Activated T-helper 2 cell treated with anti-CD3 and anti-CD28 coated beads, Interferon-gamma antibody, Interleukin-2, Interleukin-4, amounts not matched to agents 10 μg/mL and 5 μg/mL and 100 μg/mL, durations not matched to agents 14 hours and 24 hours and 36 hours (primary cell): ENCODE measurements at regions not wholly inside any gene's neighbourhood (a gene's known extent, or its start where the extent isn't known, plus 50 kb on each side); places are given as distances from the start of the nearest gene placed in this dataset.

ENCODE experiments used
- DNase-seq: peaks from one replicate; pipeline ENCODE4 v3.0.0; 2021; ENCODE audit warnings: low spot score
- H3K27ac Mint-ChIP-seq: one replicate; pipeline ENCODE4 v1.8.0; 2021; ENCODE audit warnings: mixed read lengths
- H3K27me3 Mint-ChIP-seq: one replicate; pipeline ENCODE4 v1.8.0; 2021; ENCODE audit warnings: low read depth, mixed read lengths
- H3K36me3 Mint-ChIP-seq: one replicate; pipeline ENCODE4 v1.8.0; 2021; ENCODE audit warnings: low read depth, mixed read lengths
- H3K4me1 Mint-ChIP-seq: one replicate; pipeline ENCODE4 v1.8.0; 2021; ENCODE audit warnings: low read depth, mixed read lengths
- H3K4me3 Mint-ChIP-seq: one replicate; pipeline ENCODE4 v1.8.0; 2021; ENCODE audit warnings: low read depth, mild to moderate bottlenecking, moderate library complexity, mixed read lengths
- H3K9me3 Mint-ChIP-seq: one replicate; pipeline ENCODE4 v1.8.0; 2021; ENCODE audit warnings: mixed read lengths
- intact Hi-C: fragments of 100-400 bp; cut with micrococcal nuclease; formaldehyde crosslinking; loops from one replicate; pipeline ENCODE4 v1.15.1; 2023

DNA sequence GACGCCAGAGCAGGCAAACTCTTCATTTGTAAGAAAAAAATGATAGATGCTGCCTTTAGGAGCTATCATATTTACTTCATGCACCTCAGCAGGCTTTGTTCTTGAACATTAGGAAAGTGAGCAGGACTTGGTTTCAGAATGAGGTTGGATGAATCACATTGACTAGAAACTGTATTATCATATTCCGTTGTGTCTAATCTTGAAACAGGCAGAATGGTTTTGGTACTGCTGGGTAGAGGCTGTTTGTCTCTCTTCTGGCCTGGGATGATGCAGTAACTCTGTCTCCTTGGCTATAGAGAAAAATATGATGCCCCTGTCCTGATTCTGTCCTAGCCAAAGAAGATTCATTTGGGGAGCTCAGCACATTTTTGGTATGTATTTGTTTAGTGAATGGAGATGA, 344.2 kb upstream of the GRM7 start:
- intact Hi-C loops = no loop called here
- Mint-ChIP-seq H3K4me3 (no peak overlapping the region), H3K27me3 (no peaks in the 10 kb centered on the region), H3K36me3 (no peaks in the 10 kb centered on the region), H3K27ac (no peak overlapping the region), H3K4me1 (no peaks in the 10 kb centered on the region), H3K9me3 (peaks cover 31% of the 10 kb centered on the region)
- DNase-seq = no peak

GRCh38 chr3:6518709-6519345, 342.1 kb upstream of the GRM7 start:
- no peaks in the 10 kb centered on the region for H3K4me1 Mint-ChIP-seq
- no peak overlapping the region for H3K27ac Mint-ChIP-seq
- H3K36me3 Mint-ChIP-seq = no peaks in the 10 kb centered on the region
- intact Hi-C loops = no loop called here
- no peaks in the 10 kb centered on the region for H3K27me3 Mint-ChIP-seq
- H3K9me3 Mint-ChIP-seq = peaks cover 31% of the 10 kb centered on the region
- no peak for DNase-seq
- H3K4me3 Mint-ChIP-seq = no peak overlapping the region

DNA sequence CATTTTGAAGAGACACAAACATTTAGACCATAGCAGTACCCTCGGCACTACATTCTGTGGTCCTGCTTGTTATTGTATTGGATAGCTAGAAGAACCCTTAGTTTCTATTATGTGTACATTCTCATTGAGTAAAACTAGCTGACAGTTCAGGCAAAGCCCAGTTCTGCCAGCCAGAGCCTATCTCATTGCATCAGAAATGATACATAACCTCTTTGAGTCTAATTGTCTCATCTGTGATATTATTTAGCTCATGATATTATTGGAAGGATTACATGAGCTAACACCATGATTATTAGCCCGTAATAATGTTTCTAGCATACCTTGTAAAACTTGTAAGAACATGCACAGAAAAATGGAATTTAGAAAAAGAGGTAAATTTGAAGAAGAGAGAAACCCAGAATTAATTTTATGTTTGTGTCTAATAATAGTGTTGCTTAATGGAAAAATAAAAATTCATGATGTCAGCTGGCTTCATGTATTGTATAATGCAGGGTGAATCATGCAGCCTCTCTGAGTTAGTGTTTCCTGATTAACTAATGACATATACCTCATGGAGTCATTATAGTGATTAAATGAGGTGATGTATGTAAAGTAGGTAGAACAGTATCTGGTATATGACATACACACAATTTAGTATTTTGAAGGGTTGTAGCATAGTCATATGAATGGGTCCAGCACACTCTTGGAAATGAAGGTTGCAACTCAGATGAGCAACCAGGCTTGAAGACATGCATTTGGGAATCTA, 339.4 kb upstream of the GRM7 start:
- intact Hi-C loops = no loop called here
- Mint-ChIP-seq H3K27ac (no peak overlapping the region), H3K36me3 (no peaks in the 10 kb centered on the region), H3K4me3 (no peak overlapping the region), H3K4me1 (no peaks in the 10 kb centered on the region), H3K27me3 (no peaks in the 10 kb centered on the region), H3K9me3 (peaks cover 22% of the 10 kb centered on the region)
- DNase-seq = no peak

DNA sequence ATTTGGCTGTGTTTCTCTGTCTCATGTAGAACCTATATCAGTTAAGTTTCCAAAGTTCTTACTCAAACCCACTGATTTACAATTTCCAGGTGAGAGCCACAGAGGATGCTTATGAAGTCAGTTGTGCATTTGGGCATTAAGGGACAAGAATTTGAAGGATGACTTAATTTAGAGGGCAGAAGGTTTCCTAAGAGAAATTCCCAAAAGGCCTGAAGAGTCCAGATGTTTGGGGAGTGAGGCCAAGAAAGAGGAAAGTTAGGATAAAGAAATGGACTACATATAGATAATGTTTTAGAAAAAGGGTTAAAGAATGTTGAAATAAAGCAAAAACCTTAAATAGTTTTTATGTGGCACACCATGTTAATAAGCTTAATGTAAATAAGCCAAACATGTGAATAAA, 338.7 kb upstream of the GRM7 start:
- Mint-ChIP-seq H3K4me1 (no peaks in the 10 kb centered on the region), H3K27me3 (no peaks in the 10 kb centered on the region), H3K4me3 (no peak overlapping the region), H3K9me3 (peaks cover 18% of the 10 kb centered on the region), H3K36me3 (no peaks in the 10 kb centered on the region), H3K27ac (no peak overlapping the region)
- no peak for DNase-seq
- intact Hi-C loops = no loop called here

- no peaks in the 10 kb centered on the region for H3K27me3 Mint-ChIP-seq
- DNase-seq = no peak
- intact Hi-C loops = no loop called here
- no peak overlapping the region for H3K27ac Mint-ChIP-seq
- H3K4me3 Mint-ChIP-seq = no peak overlapping the region
- no peaks in the 10 kb centered on the region for H3K4me1 Mint-ChIP-seq
- peaks cover 14% of the 10 kb centered on the region for H3K9me3 Mint-ChIP-seq
- H3K36me3 Mint-ChIP-seq = no peaks in the 10 kb centered on the region
These were observed 337.9 kb upstream of the GRM7 start for GRCh38 chr3:6523043-6523442.

- H3K4me1 Mint-ChIP-seq = no peaks in the 10 kb centered on the region
- intact Hi-C loops = no loop called here
- H3K36me3 Mint-ChIP-seq = no peaks in the 10 kb centered on the region
- no peak for DNase-seq
- no peak overlapping the region for H3K27ac Mint-ChIP-seq
- H3K27me3 Mint-ChIP-seq = no peaks in the 10 kb centered on the region
- peaks cover 7% of the 10 kb centered on the region for H3K9me3 Mint-ChIP-seq
- no peak overlapping the region for H3K4me3 Mint-ChIP-seq
These were observed 336.4 kb upstream of the GRM7 start for GRCh38 chr3:6524479-6524878.

GRCh38 chr3:6526321-6526720, 334.6 kb upstream of the GRM7 start:
- intact Hi-C loops = no loop called here
- H3K9me3 Mint-ChIP-seq = no peaks in the 10 kb centered on the region
- H3K27ac Mint-ChIP-seq = no peak overlapping the region

DNA sequence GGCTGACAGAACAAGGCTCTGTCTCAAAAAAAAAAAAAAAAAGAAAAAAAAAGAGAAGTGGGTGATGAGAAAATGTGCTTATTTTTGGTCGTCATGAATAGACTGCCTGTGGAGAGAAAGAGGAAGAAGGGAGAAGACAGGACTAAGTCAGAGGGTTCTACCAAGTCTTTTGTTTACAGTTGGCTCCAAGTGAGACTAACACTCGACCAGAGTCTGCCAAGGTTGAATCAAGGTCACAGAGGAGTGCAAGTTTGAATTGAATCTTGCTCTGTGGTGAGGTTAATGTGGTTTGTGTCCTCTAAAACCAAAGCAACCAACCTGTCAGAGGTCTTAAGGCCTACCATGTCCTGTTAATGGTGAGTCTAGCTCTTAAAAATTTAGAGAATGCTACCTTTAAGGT, 334.1 kb upstream of the GRM7 start:
- Mint-ChIP-seq H3K36me3 (no peaks in the 10 kb centered on the region), H3K27me3 (no peaks in the 10 kb centered on the region), H3K27ac (no peak overlapping the region), H3K4me3 (no peak overlapping the region), H3K4me1 (no peaks in the 10 kb centered on the region), H3K9me3 (no peaks in the 10 kb centered on the region)
- no peak for DNase-seq
- intact Hi-C loops = no loop called here

More at GRCh38 chr3:6526321-6526720, 334.6 kb upstream of the GRM7 start:
- no peak for DNase-seq
- Mint-ChIP-seq H3K4me1 (no peaks in the 10 kb centered on the region), H3K36me3 (no peaks in the 10 kb centered on the region), H3K27me3 (no peaks in the 10 kb centered on the region), H3K4me3 (no peak overlapping the region)

DNA sequence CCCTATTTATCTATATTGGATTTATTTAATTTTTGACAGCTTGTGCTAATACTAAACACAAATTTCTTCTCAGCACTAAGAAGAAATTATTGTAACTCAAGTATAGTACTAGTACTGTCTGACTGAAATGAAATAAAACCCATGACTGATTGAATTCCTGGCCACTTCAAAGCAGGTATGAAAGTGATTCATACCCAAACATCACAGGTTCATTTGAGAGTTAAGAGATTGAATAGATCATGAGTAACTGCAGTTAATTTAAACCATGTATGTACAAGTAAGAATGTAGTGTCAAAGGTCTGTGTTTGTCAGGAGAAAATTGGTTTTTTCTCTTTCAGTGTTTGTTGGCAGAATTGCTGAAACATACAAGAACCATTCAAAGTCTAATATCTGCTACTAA, 332.0 kb upstream of the GRM7 start:
- no peaks in the 10 kb centered on the region for H3K4me1 Mint-ChIP-seq
- intact Hi-C loops = no loop called here
- no peaks in the 10 kb centered on the region for H3K27me3 Mint-ChIP-seq
- no peaks in the 10 kb centered on the region for H3K36me3 Mint-ChIP-seq
- no peak overlapping the region for H3K27ac Mint-ChIP-seq
- H3K4me3 Mint-ChIP-seq = no peak overlapping the region
- no peak for DNase-seq
- H3K9me3 Mint-ChIP-seq = peaks cover 8% of the 10 kb centered on the region

GRCh38 chr3:6531153-6531552, 329.8 kb upstream of the GRM7 start:
- no peaks in the 10 kb centered on the region for H3K27me3 Mint-ChIP-seq
- intact Hi-C loops = no loop called here
- H3K36me3 Mint-ChIP-seq = no peaks in the 10 kb centered on the region
- no peaks in the 10 kb centered on the region for H3K4me1 Mint-ChIP-seq
- H3K4me3 Mint-ChIP-seq = no peak overlapping the region
- no peak for DNase-seq
- no peak overlapping the region for H3K27ac Mint-ChIP-seq
- H3K9me3 Mint-ChIP-seq = peaks cover 15% of the 10 kb centered on the region

GRCh38 chr3:6532101-6532500, 328.8 kb upstream of the GRM7 start:
- Mint-ChIP-seq H3K4me3 (no peak overlapping the region), H3K27me3 (no peaks in the 10 kb centered on the region), H3K9me3 (peaks cover 20% of the 10 kb centered on the region), H3K27ac (no peak overlapping the region), H3K4me1 (no peaks in the 10 kb centered on the region), H3K36me3 (no peaks in the 10 kb centered on the region)
- no peak for DNase-seq
- intact Hi-C loops = no loop called here

- Mint-ChIP-seq H3K27ac (no peak overlapping the region), H3K4me3 (no peak overlapping the region), H3K27me3 (no peaks in the 10 kb centered on the region), H3K9me3 (peaks cover 43% of the 10 kb centered on the region), H3K36me3 (no peaks in the 10 kb centered on the region), H3K4me1 (no peaks in the 10 kb centered on the region)
- no peak for DNase-seq
- intact Hi-C loops = no loop called here
These were observed 319.9 kb upstream of the GRM7 start for GRCh38 chr3:6540981-6541380.

GRCh38 chr3:6542795-6543194, 318.1 kb upstream of the GRM7 start:
- H3K4me3 Mint-ChIP-seq = no peak overlapping the region
- DNase-seq = no peak
- H3K27ac Mint-ChIP-seq = no peak overlapping the region
- peaks cover 30% of the 10 kb centered on the region for H3K9me3 Mint-ChIP-seq
- intact Hi-C loops = no loop called here
- H3K4me1 Mint-ChIP-seq = no peaks in the 10 kb centered on the region
- H3K27me3 Mint-ChIP-seq = no peaks in the 10 kb centered on the region
- no peaks in the 10 kb centered on the region for H3K36me3 Mint-ChIP-seq
